ENCODE measurements at regions not wholly inside any gene's neighbourhood (a gene's known extent, or its start where the extent isn't known, plus 50 kb on each side); places are given as distances from the start of the nearest gene placed in this dataset.

DNA sequence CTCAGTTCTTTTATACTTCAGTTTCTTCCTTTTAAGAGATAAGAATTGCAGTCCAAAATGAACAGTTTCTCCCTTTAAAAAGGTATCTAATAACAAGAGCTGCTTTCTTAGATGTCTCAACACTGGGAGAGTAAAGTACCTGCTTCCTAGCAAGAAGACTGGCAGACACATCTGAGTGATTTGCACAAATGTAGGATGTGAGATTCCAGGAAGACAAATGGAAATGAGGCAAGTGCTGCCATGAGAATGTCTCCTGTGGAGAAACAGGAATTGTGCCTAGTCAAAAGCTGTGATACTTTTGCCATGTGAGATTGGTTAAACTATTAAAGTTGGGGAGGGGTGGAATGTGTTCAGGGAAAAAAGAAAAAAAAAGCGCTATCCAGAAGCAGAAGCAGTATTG is 159.1 kb downstream of the HTR1A start:
- H3K27me3 ChIP-seq (replicated peaks; ENCODE audit: insufficient read depth, low read length): no peaks in the 10 kb centered on the region
- H3K9ac ChIP-seq (ENCODE audit: low read length): no peak overlapping the region
- no peak for DNase-seq
- H3F3A ChIP-seq (ENCODE audit: insufficient read depth, low read length): no peaks in the 10 kb centered on the region
- H3K4me2 ChIP-seq (ENCODE audit: low read depth, low read length): no peak overlapping the region
- H3K9me2 ChIP-seq (replicated peaks; ENCODE audit: insufficient read depth, low read length): no peaks in the 10 kb centered on the region
- no peak overlapping the region for H3K27ac ChIP-seq (ENCODE audit: low read length)
- H2AFZ ChIP-seq (ENCODE audit: low read length): no peak overlapping the region
- H4K20me1 ChIP-seq (ENCODE audit: insufficient read depth, low read length): no peaks in the 10 kb centered on the region
- H3K4me1 ChIP-seq (ENCODE audit: low read length): no peaks in the 10 kb centered on the region
- H3K9me3 ChIP-seq (replicated peaks; ENCODE audit: insufficient read depth, low read length): no peaks in the 10 kb centered on the region
- H3K4me3 ChIP-seq (ENCODE audit: low read length): no peak overlapping the region
- no peaks in the 10 kb centered on the region for H3K36me3 ChIP-seq (replicated peaks; ENCODE audit: insufficient read depth, low read length)
- TF ChIP-seq, protein P1, sequence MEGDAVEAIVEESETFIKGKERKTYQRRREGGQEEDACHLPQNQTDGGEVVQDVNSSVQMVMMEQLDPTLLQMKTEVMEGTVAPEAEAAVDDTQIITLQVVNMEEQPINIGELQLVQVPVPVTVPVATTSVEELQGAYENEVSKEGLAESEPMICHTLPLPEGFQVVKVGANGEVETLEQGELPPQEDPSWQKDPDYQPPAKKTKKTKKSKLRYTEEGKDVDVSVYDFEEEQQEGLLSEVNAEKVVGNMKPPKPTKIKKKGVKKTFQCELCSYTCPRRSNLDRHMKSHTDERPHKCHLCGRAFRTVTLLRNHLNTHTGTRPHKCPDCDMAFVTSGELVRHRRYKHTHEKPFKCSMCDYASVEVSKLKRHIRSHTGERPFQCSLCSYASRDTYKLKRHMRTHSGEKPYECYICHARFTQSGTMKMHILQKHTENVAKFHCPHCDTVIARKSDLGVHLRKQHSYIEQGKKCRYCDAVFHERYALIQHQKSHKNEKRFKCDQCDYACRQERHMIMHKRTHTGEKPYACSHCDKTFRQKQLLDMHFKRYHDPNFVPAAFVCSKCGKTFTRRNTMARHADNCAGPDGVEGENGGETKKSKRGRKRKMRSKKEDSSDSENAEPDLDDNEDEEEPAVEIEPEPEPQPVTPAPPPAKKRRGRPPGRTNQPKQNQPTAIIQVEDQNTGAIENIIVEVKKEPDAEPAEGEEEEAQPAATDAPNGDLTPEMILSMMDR (IDR thresholded peaks at IDR 0.05; ENCODE audit: low read length): no peak
- TF ChIP-seq EZH2 (optimal IDR thresholded peaks at IDR 0.05; ENCODE audit: low read depth, low read length): no peak
- TF ChIP-seq EZH2phosphoT487 (IDR thresholded peaks at IDR 0.05; ENCODE audit: low read length): no peak
- H3K79me2 ChIP-seq (ENCODE audit: low read length): no peaks in the 10 kb centered on the region

- H3K27ac ChIP-seq (ENCODE audit: low read length): no peak overlapping the region
- H3K9ac ChIP-seq (ENCODE audit: low read length): no peak overlapping the region
- DNase-seq: no peak
- no peaks in the 10 kb centered on the region for H3F3A ChIP-seq (ENCODE audit: insufficient read depth, low read length)
- TF ChIP-seq EZH2phosphoT487 (IDR thresholded peaks at IDR 0.05; ENCODE audit: low read length) (no peak), EZH2 (optimal IDR thresholded peaks at IDR 0.05; ENCODE audit: low read depth, low read length) (no peak)
- TF ChIP-seq, protein P1 (IDR thresholded peaks at IDR 0.05; ENCODE audit: low read length): no peak
- H3K4me1 ChIP-seq (ENCODE audit: low read length): no peaks in the 10 kb centered on the region
- H3K9me3 ChIP-seq (replicated peaks; ENCODE audit: insufficient read depth, low read length): no peaks in the 10 kb centered on the region
- H3K79me2 ChIP-seq (ENCODE audit: low read length): no peaks in the 10 kb centered on the region
- H2AFZ ChIP-seq (ENCODE audit: low read length): no peak overlapping the region
- no peaks in the 10 kb centered on the region for H3K9me2 ChIP-seq (replicated peaks; ENCODE audit: insufficient read depth, low read length)
- no peak overlapping the region for H3K4me3 ChIP-seq (ENCODE audit: low read length)
- no peaks in the 10 kb centered on the region for H4K20me1 ChIP-seq (ENCODE audit: insufficient read depth, low read length)
- H3K27me3 ChIP-seq (replicated peaks; ENCODE audit: insufficient read depth, low read length): no peaks in the 10 kb centered on the region
- H3K36me3 ChIP-seq (replicated peaks; ENCODE audit: insufficient read depth, low read length): no peaks in the 10 kb centered on the region
- H3K4me2 ChIP-seq (ENCODE audit: low read depth, low read length): no peak overlapping the region
These were observed 167.3 kb downstream of the HTR1A start for GRCh38 chr5:63794979-63795378.

GRCh38 chr5:63794296-63794695 is 167.9 kb downstream of the HTR1A start:
- Histone ChIP-seq H3K27me3 (replicated peaks; ENCODE audit: insufficient read depth, low read length) (no peaks in the 10 kb centered on the region), H4K20me1 (ENCODE audit: insufficient read depth, low read length) (no peaks in the 10 kb centered on the region), H3F3A (ENCODE audit: insufficient read depth, low read length) (no peaks in the 10 kb centered on the region), H3K79me2 (ENCODE audit: low read length) (no peaks in the 10 kb centered on the region), H3K4me3 (ENCODE audit: low read length) (no peak overlapping the region), H3K9me3 (replicated peaks; ENCODE audit: insufficient read depth, low read length) (no peaks in the 10 kb centered on the region), H3K36me3 (replicated peaks; ENCODE audit: insufficient read depth, low read length) (no peaks in the 10 kb centered on the region), H3K9ac (ENCODE audit: low read length) (no peak overlapping the region), H3K4me1 (ENCODE audit: low read length) (no peaks in the 10 kb centered on the region), H3K27ac (ENCODE audit: low read length) (no peak overlapping the region), H3K9me2 (replicated peaks; ENCODE audit: insufficient read depth, low read length) (no peaks in the 10 kb centered on the region), H3K4me2 (ENCODE audit: low read depth, low read length) (no peak overlapping the region), H2AFZ (ENCODE audit: low read length) (no peak overlapping the region)
- TF ChIP-seq, protein P1 (IDR thresholded peaks at IDR 0.05; ENCODE audit: low read length): no peak
- TF ChIP-seq EZH2phosphoT487 (IDR thresholded peaks at IDR 0.05; ENCODE audit: low read length) (no peak), EZH2 (optimal IDR thresholded peaks at IDR 0.05; ENCODE audit: low read depth, low read length) (no peak)
- no peak for DNase-seq
